Dendritic cell treated with granulocyte-macrophage colony-stimulating factor and Interleukin-4, amounts not matched to agents 40 ng/mL and 50 ng/mL, for 4 days (primary cell): ENCODE measurements at regions not wholly inside any gene's neighbourhood (a gene's known extent, or its start where the extent isn't known, plus 50 kb on each side); places are given as distances from the start of the nearest gene placed in this dataset.
"Not testable (repeated sequence)": the region's sequence is repeated elsewhere in the genome, so short reads cannot be mapped to it uniquely, and the experiment has no call there.

Experiments used
- H3K27ac Mint-ChIP-seq: one replicate; pipeline ENCODE4 v1.8.0; 2022; ENCODE audit warnings: mild to moderate bottlenecking, mixed read lengths
- H3K27me3 Mint-ChIP-seq: one replicate; pipeline ENCODE4 v1.8.0; 2022; ENCODE audit warnings: mild to moderate bottlenecking, mixed read lengths
- H3K36me3 Mint-ChIP-seq: one replicate; pipeline ENCODE4 v1.8.0; 2022; ENCODE audit warnings: low read depth, mixed read lengths
- H3K4me1 Mint-ChIP-seq: one replicate; pipeline ENCODE4 v1.8.0; 2022; ENCODE audit warnings: low read depth, mixed read lengths
- H3K4me3 Mint-ChIP-seq: one replicate; pipeline ENCODE4 v1.8.0; 2022; ENCODE audit warnings: mild to moderate bottlenecking, moderate library complexity, mixed read lengths
- H3K9me3 Mint-ChIP-seq: one replicate; pipeline ENCODE4 v1.8.0; 2022; ENCODE audit warnings: mixed read lengths
- intact Hi-C: fragments of 100-400 bp; cut with micrococcal nuclease; formaldehyde crosslinking; loops from one replicate; pipeline ENCODE4 v1.15.0; 2022

GRCh38 chr22:44623771-44624510 lies 78.1 kb upstream of the PRR5 start:
- H3K36me3 Mint-ChIP-seq = no peaks in the 10 kb centered on the region
- intact Hi-C loops = no loop called here
- H3K27me3 Mint-ChIP-seq = peaks cover 10% of the 10 kb centered on the region

GRCh38 chr22:44622679-44623078 lies 79.3 kb upstream of the PRR5 start:
- Mint-ChIP-seq H3K36me3 (no peaks in the 10 kb centered on the region), H3K27me3 (peaks cover 10% of the 10 kb centered on the region), H3K9me3 (no peaks in the 10 kb centered on the region), H3K27ac (no peak overlapping the region), H3K4me3 (no peak overlapping the region), H3K4me1 (no peaks in the 10 kb centered on the region)
- intact Hi-C loops = no loop called here

More at GRCh38 chr22:44623771-44624510, 78.1 kb upstream of the PRR5 start:
- H3K27ac Mint-ChIP-seq = no peak overlapping the region
- H3K4me1 Mint-ChIP-seq = no peaks in the 10 kb centered on the region
- no peaks in the 10 kb centered on the region for H3K9me3 Mint-ChIP-seq
- H3K4me3 Mint-ChIP-seq = no peak overlapping the region

- Mint-ChIP-seq H3K27ac (no peak overlapping the region), H3K36me3 (no peaks in the 10 kb centered on the region), H3K9me3 (no peaks in the 10 kb centered on the region), H3K4me1 (no peaks in the 10 kb centered on the region), H3K27me3 (peaks cover 10% of the 10 kb centered on the region), H3K4me3 (no peak overlapping the region)
- intact Hi-C loops = no loop called here
Observed at GRCh38 chr22:44622147-44622427, 79.9 kb upstream of the PRR5 start.

GRCh38 chr22:44621401-44622146 lies 80.4 kb upstream of the PRR5 start:
- intact Hi-C loops = no loop called here
- Mint-ChIP-seq H3K4me3 (no peak overlapping the region), H3K27ac (no peak overlapping the region)

GRCh38 chr22:44620841-44621257 lies 81.2 kb upstream of the PRR5 start:
- Mint-ChIP-seq H3K27ac (no peak overlapping the region), H3K4me1 (no peaks in the 10 kb centered on the region), H3K27me3 (peaks cover 8% of the 10 kb centered on the region), H3K4me3 (no peak overlapping the region), H3K36me3 (no peaks in the 10 kb centered on the region), H3K9me3 (no peaks in the 10 kb centered on the region)
- intact Hi-C loops = no loop called here

More at GRCh38 chr22:44621401-44622146, 80.4 kb upstream of the PRR5 start:
- Mint-ChIP-seq H3K9me3 (no peaks in the 10 kb centered on the region), H3K27me3 (peaks cover 10% of the 10 kb centered on the region), H3K4me1 (no peaks in the 10 kb centered on the region), H3K36me3 (no peaks in the 10 kb centered on the region)

- Mint-ChIP-seq H3K27ac (no peak overlapping the region), H3K36me3 (no peaks in the 10 kb centered on the region), H3K27me3 (peaks cover 8% of the 10 kb centered on the region), H3K4me1 (no peaks in the 10 kb centered on the region), H3K9me3 (peaks cover under 1% of the 10 kb centered on the region), H3K4me3 (no peak overlapping the region)
- intact Hi-C loops = no loop called here
Observed at GRCh38 chr22:44620129-44620840, 81.7 kb upstream of the PRR5 start.

- intact Hi-C loops, H3K27ac Mint-ChIP-seq, H3K27me3 Mint-ChIP-seq, H3K36me3 Mint-ChIP-seq, H3K9me3 Mint-ChIP-seq, H3K4me1 Mint-ChIP-seq, H3K4me3 Mint-ChIP-seq: not testable (repeated sequence)
Observed at GRCh38 chr22:44619560-44620128, 82.4 kb upstream of the PRR5 start.

- H3K36me3 Mint-ChIP-seq, H3K4me1 Mint-ChIP-seq, H3K27ac Mint-ChIP-seq, H3K4me3 Mint-ChIP-seq, H3K27me3 Mint-ChIP-seq, intact Hi-C loops: not testable (repeated sequence)
- peaks cover 14% of the 10 kb centered on the region for H3K9me3 Mint-ChIP-seq
Observed at GRCh38 chr22:44618910-44619309, 83.1 kb upstream of the PRR5 start.

GRCh38 chr22:44618400-44618799 lies 83.6 kb upstream of the PRR5 start:
- H3K27me3 Mint-ChIP-seq = peaks cover 6% of the 10 kb centered on the region
- H3K36me3 Mint-ChIP-seq = no peaks in the 10 kb centered on the region
- H3K9me3 Mint-ChIP-seq = peaks cover 14% of the 10 kb centered on the region
- H3K4me1 Mint-ChIP-seq = no peaks in the 10 kb centered on the region
- intact Hi-C loops = no loop called here
- no peak overlapping the region for H3K27ac Mint-ChIP-seq
- no peak overlapping the region for H3K4me3 Mint-ChIP-seq

- H3K27me3 Mint-ChIP-seq = peaks cover 4% of the 10 kb centered on the region
- no peak overlapping the region for H3K27ac Mint-ChIP-seq
- H3K4me3 Mint-ChIP-seq = no peak overlapping the region
- H3K36me3 Mint-ChIP-seq = no peaks in the 10 kb centered on the region
- H3K4me1 Mint-ChIP-seq = no peaks in the 10 kb centered on the region
- H3K9me3 Mint-ChIP-seq = peaks cover 14% of the 10 kb centered on the region
- intact Hi-C loops = no loop called here
Observed at GRCh38 chr22:44617828-44618227, 84.2 kb upstream of the PRR5 start.

- Mint-ChIP-seq H3K4me1 (no peaks in the 10 kb centered on the region), H3K4me3 (no peak overlapping the region), H3K27me3 (peaks cover 4% of the 10 kb centered on the region), H3K27ac (no peak overlapping the region), H3K36me3 (no peaks in the 10 kb centered on the region), H3K9me3 (peaks cover 16% of the 10 kb centered on the region)
- intact Hi-C loops = no loop called here
Observed at GRCh38 chr22:44616882-44617655, 84.9 kb upstream of the PRR5 start.

GRCh38 chr22:44616461-44616860 lies 85.5 kb upstream of the PRR5 start:
- intact Hi-C loops = no loop called here
- no peak overlapping the region for H3K27ac Mint-ChIP-seq
- peaks cover under 1% of the 10 kb centered on the region for H3K27me3 Mint-ChIP-seq

GRCh38 chr22:44615602-44616180 lies 86.3 kb upstream of the PRR5 start:
- H3K27me3 Mint-ChIP-seq = no peaks in the 10 kb centered on the region
- peaks cover 30% of the 10 kb centered on the region for H3K9me3 Mint-ChIP-seq
- no peaks in the 10 kb centered on the region for H3K36me3 Mint-ChIP-seq
- intact Hi-C loops = no loop called here
- H3K4me3 Mint-ChIP-seq = no peak overlapping the region
- no peak overlapping the region for H3K27ac Mint-ChIP-seq
- no peaks in the 10 kb centered on the region for H3K4me1 Mint-ChIP-seq

More at GRCh38 chr22:44616461-44616860, 85.5 kb upstream of the PRR5 start:
- no peak overlapping the region for H3K4me3 Mint-ChIP-seq
- H3K4me1 Mint-ChIP-seq = no peaks in the 10 kb centered on the region
- H3K36me3 Mint-ChIP-seq = no peaks in the 10 kb centered on the region
- H3K9me3 Mint-ChIP-seq = peaks cover 22% of the 10 kb centered on the region
